Tibial nerve (tissue), 4 donors: ENCODE measurements at regions not wholly inside any gene's neighbourhood (a gene's known extent, or its start where the extent isn't known, plus 50 kb on each side); places are given as distances from the start of the nearest gene placed in this dataset.

Source experiments
- EP300 ChIP-seq, 2 donors: sonication (generic); formaldehyde crosslinking; IDR thresholded peaks; one replicate each; pipeline ENCODE4 v1.6.1; 2017; ENCODE audit warnings: antibody characterized with exemption in 2 of 2, mild to moderate bottlenecking in 1 of 2
- POLR2A ChIP-seq, 2 donors: fragments of 450-650 bp; IDR thresholded peaks; one replicate each; pipeline ENCODE4 v1.6.1; 2017; ENCODE audit warnings: antibody characterized with exemption in 2 of 2, mild to moderate bottlenecking in 2 of 2, moderate library complexity in 2 of 2
- TF ChIP-seq, protein P1 (sequence below), 5 experiments: fragments of 200-600 bp in 3 of 5; fragments of 450-650 bp in 2 of 5; sonication (generic) in 3 of 5; IDR thresholded peaks; one replicate each; pipeline ENCODE4 v1.5.1; 2016 to 2019; ENCODE audit warnings: antibody characterized with exemption in 5 of 5, mild to moderate bottlenecking in 3 of 5, moderate library complexity in 2 of 5

DNA sequence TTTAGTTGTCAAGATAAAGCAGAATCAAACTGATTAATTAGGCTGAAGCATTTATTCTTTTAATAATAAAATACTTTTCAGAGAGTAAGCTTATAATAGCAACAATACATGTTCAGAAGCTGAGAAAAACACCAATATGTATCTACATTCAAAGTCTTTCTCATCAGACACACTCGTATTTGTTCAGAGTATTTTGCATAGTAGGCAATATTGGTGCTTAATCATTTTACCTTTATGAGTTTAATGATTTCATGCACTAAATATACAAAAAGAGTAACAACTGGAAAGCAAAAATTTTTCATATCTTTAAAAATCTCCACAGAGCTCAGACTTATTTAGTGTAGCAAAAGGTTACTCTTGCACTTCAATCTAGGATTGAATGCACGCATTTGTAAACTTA is 313.9 kb downstream of the ZEB2 start:
- TF ChIP-seq POLR2A (IDR thresholded peaks at IDR 0.05) = no peak
- TF ChIP-seq, protein P1, sequence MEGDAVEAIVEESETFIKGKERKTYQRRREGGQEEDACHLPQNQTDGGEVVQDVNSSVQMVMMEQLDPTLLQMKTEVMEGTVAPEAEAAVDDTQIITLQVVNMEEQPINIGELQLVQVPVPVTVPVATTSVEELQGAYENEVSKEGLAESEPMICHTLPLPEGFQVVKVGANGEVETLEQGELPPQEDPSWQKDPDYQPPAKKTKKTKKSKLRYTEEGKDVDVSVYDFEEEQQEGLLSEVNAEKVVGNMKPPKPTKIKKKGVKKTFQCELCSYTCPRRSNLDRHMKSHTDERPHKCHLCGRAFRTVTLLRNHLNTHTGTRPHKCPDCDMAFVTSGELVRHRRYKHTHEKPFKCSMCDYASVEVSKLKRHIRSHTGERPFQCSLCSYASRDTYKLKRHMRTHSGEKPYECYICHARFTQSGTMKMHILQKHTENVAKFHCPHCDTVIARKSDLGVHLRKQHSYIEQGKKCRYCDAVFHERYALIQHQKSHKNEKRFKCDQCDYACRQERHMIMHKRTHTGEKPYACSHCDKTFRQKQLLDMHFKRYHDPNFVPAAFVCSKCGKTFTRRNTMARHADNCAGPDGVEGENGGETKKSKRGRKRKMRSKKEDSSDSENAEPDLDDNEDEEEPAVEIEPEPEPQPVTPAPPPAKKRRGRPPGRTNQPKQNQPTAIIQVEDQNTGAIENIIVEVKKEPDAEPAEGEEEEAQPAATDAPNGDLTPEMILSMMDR (IDR thresholded peaks at IDR 0.05) = no peak
- TF ChIP-seq EP300 (IDR thresholded peaks at IDR 0.05) = no peak
